ENCODE measurements at regions not wholly inside any gene's neighbourhood (a gene's known extent, or its start where the extent isn't known, plus 50 kb on each side); places are given as distances from the start of the nearest gene placed in this dataset.

GRCh38 chr5:52710310-52710971, 77.3 kb upstream of the ITGA1 start:
- TF ChIP-seq SMC3 (IDR thresholded peaks at IDR 0.05; ENCODE audit: low read depth, low read length), result no peak
- no peak for TF ChIP-seq TAF1 (IDR thresholded peaks at IDR 0.05; ENCODE audit: borderline replicate concordance, low read depth, low read length)
- TF ChIP-seq CTCF (IDR thresholded peaks at IDR 0.05), result no peak
- TF ChIP-seq NRF1 (IDR thresholded peaks at IDR 0.05; ENCODE audit: low read depth, low read length), result no peak
- no peak for TF ChIP-seq RFX5 (IDR thresholded peaks at IDR 0.05; ENCODE audit: low read length)
- no peak for TF ChIP-seq RAD21 (IDR thresholded peaks at IDR 0.05; ENCODE audit: low read length)
- TF ChIP-seq JUND (IDR thresholded peaks at IDR 0.05), result no peak
- TF ChIP-seq YY1 (IDR thresholded peaks at IDR 0.05; ENCODE audit: low read depth), result no peak
- TF ChIP-seq REST (IDR thresholded peaks at IDR 0.05; ENCODE audit: low read depth, low read length), result no peak
- TF ChIP-seq RCOR1 (IDR thresholded peaks at IDR 0.05; ENCODE audit: low read length), result no peak
- TF ChIP-seq ELF1 (IDR thresholded peaks at IDR 0.05), result no peak
